Fibroblast of skin of abdomen (primary cell): ENCODE measurements at regions not wholly inside any gene's neighbourhood (a gene's known extent, or its start where the extent isn't known, plus 50 kb on each side); places are given as distances from the start of the nearest gene placed in this dataset.
"Not testable (repeated sequence)": the region's sequence is repeated elsewhere in the genome, so short reads cannot be mapped to it uniquely, and the experiment has no call there.

ENCODE experiments used
- DNase-seq: peaks from one replicate; pipeline ENCODE4 v3.0.0-alpha.2; 2013

DNA sequence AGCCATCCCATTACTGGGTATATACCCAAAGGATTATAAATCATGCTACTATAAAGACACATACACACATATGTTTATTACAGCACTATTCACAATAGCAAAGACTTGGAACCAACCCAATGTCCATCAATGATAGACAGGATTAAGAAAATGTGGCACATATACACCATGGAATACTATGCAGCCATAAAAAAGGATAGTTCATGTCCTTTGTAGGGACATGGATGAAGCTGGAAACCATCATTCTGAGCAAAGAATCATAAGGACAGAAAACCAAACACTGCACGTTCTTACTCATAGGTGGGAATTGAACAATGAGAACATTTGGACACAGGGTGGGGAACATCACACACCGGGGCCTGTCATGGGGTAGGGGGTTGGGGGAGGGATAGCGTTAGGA, 60.3 kb upstream of the NMU start:
- DNase-seq, result not testable (repeated sequence)

DNA sequence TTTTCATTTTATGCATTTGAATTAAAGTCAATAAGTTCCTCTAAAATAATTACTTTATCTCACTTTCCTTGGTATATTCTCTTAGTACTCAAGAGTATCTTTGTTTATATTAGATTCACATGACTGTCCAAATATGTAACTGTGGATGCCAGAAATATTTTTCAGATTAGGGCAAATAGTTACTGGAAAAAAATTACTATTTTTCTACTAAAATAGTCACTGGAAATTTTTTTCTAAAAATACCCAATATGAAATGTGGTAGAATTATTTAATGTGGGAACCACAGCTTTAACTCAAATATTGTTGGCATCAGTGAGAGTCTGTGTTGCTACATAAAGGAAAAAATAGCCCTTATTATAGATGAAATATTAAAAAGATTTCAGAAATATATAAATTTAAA, 70.4 kb upstream of the NMU start:
- peak; percentile 5 for DNase-seq

DNA sequence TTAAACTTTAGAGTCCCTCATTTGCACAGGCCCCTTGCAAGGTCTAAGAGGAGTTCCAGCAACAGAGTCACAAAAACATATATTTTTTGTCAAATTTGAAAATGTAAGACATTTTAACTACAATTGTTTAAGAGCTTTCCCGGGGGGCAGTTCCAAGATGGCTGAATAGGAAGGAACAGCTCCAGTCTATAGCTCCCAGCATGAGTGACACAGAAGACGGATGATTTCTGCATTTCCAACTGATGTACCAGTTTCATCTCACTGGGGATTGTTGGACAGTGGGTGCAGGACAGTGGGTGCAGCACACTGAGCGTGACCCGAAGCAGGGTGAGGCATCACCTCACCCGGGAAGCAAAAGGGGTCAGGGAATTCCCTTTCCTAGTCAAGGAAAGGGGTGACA, 71.4 kb upstream of the NMU start:
- no peak for DNase-seq

DNA sequence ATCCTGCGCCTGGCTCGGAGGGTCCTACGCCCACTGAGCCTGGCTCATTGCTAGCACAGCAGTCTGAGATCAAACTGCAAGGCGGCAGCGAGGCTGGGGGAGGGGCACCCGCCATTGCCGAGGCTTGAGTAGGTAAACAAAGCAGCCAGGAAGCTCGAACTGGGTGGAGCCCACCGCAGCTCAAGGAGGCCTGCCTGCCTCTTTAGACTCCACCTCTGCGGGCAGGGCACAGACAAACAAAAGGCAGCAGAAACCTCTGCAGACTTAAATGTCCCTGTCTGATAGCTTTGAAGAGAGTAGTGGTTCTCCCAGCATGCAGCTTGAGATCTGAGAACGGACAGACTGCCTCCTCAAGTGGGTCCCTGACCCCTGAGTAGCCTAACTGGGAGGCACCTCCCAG, 71.9 kb upstream of the NMU start:
- DNase-seq, result not testable (repeated sequence)

DNA sequence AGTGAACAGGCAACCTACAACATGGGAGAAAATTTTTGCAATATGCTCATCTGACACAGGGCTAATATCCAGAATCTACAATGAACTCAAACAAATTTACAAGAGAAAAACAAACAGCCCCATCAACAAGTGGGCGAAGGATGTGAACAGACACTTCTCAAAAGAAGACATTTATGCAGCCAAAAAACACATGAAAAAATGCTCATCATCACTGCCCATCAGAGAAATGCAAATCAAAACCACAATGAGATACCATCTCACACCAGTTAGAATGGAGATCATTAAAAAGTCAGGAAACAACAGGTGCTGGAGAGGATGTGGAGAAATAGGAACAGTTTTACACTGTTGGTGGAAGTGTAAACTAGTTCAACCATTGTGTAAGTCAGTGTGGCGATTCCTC, 76.7 kb upstream of the NMU start:
- DNase-seq, result not testable (repeated sequence)

DNA sequence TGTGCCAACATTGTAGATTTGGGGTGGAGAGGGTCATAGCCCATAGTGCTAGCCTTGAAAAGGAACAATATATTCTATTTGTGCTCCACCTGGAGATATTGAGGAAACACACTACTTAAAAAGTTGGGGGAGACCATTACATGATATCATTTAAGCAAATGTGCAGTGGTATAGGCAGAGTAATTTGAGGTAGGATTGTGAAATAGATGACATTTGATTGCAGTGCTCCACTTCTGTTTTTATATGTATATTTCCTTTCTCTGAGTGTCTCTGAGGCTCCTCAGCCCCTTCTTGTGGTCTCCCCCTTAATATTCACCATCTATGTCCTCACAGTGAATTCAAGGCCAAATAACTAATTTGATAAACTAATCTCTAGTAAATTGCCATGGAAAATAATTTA, 85.6 kb upstream of the NMU start:
- no peak for DNase-seq

DNA sequence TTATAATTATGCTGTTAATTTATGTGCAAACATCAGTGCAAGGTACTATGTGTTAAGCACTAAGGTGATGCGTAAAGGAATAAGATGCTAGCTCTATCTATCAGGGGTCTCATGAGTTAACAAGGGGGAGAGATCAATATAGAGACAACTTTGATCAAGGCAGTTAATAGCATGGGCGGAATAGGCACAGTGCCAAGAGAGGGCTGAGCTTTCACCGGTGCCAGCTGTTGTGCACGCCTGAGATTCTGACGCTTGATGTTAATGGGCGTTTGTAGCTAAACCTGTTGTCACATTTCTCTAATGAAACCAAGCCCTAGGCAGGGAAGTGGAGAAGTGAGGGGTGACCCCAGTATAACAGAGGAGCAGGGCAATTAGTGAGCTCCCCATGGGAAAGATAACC, 86.0 kb upstream of the NMU start:
- DNase-seq, result no peak

DNA sequence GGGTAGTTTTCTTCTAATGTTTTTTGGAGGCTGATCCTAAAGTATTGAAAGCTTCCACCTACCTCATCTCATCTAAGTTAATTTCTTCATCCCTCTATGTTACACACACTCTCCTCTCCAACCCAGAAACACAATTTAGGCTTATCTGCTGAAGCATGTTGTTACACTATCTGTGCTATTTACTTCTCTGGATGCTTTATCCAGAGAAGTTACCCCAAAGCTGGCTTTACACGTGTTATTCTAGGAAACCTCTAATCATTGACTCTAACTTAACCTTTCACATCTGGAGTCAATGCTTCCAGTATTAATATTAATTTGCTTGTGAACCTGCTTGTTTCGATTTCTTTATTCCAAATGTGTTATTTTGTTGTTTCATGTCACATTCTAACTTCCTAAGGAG, 87.3 kb upstream of the NMU start:
- no peak for DNase-seq

DNA sequence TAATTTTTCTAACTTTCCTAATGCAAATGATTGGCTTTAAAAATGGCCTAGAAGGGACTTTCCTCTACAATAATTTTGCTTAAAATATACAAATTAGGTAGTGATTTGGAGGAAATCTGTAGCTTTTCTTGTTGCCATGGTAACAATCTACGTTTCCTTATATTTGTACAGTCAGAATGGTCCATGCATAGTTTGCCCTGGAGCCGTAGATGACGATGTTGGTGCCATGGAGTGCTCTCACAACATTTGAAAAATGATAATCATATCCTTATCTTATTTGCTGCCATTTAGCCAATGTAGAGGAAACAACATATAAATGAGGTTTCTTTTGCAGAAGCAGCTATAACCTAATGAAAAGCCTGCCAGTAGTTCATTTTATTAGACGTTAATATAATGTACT, 89.0 kb upstream of the NMU start:
- no peak for DNase-seq

DNA sequence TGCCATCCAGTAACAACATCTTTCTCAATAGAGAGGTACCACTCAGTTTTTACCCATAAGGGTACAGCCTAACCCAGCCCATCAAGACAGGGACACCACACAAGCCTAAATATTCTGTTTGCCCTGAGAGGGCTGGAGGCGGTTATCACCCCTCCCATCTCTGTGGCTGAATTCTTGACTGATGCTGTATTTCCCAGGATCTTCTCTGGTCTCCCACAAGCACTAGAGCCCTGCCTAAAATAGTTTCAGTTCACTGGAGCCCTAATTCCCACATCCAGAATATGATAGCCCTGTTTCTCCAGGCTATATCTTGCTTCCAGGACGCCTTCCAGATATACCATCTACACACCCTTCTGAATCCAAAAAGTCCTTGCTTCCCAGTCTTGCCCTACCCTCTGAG, 91.6 kb upstream of the NMU start:
- DNase-seq, result no peak

DNA sequence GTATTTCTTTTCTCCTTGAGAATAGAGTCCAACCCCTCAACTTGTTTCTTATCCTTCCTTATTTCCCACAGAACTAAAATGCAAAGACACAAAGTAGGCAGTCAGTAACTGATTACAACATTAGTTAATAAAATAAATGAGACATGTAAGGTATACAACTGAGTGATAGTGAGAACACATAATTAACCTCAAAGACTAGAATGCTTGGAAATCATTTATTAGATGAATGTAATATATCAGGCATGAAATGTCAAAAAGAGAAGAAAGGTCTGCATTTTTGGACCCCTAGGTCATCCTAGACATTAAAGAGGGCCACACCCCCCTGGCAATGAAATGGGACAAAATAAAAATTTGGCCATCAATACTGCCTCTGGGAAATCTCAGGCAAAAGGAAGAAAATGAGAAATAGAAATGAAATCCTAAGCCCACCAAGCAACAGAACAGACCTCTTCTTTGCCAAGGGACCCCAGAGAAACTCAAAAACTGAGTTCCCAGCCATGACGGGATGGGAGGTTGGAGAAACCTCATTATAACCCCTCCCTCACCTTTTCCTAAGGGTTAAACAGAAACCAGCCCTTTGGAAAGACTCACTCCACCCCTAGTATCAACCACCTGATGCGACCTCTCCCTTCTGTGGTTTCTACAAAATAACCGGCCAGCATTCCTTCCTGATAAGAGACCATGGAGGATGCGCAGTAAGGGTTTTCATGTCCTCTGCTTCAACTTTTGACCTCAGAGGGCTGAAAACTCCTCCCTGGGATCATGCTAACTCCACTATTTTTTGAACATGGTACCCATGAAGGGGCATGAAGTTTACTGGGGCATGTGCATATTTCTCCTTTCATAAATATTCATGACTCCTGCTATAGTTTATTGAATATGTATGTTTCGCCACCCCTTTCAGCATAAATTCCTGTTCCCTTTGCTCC, 90.0 kb upstream of the EXOC1L start:
- DNase-seq, result no peak

DNA sequence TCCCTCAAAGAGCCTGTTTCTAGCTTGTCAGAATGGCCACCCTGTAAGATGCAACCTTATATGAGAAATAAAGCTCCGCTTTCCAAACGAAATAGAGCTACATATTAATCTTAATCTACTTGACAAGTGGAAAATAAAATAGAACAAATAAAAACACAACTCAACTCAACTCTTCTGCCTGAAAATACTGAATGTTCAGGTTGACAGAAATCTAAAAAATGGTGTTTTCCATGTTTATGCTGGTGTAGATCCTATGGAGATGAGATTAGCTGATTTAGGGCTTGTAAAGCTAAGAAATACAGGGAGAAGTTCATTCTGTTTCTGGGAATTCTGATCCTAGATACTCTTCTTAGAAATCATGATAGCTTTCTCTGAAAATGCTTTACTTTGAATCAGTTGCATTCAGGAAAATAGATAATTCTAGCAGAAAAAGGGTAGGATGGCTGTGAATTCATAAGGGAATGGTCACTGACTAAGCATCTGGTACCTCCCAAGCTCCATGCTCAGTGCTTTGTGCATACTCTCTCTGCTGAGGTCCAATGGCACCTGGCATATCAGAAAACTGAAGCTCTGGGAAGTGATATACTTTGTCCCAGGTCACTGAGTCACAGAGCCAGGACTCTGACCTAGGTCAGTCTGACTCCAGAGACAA, 89.2 kb upstream of the EXOC1L start:
- DNase-seq, result no peak

DNA sequence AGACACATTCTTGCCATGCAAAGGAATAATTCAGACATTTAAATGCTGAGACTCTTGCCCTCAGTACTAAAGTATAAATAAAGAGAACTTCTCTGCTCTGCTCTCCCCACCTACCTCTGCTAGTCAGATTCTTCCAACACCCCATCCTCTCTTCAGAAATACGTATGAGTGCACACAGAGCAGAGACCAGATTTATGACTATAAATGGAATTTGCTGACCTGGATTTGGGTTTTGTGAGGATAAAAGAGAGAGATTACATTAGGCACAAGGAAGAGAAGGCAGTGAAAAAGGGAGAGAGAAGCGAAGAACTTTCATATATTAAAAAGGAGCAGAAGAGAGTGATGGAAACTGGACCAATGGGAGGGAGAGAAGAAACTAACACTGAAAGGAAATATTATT, 87.6 kb upstream of the EXOC1L start:
- DNase-seq, result no peak

DNA sequence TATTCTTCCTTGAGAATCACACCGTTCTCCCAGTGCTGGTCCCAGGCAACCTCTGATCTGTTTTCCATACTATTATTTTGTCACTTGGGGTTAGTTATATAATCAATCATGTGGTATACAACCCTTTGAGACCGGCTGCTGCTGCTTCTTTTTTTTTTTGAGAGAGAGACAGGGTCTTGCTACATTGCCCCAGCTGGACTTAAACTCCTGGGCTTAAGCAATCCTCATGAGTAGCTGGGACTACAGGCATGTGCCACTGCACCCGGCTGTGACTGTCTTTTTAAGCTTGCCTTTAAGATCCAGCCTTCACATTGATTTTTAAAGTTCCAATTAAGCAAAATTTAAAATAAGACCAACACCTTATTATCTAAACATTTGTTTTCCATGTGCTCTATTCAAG, 86.7 kb upstream of the EXOC1L start:
- no peak for DNase-seq

DNA sequence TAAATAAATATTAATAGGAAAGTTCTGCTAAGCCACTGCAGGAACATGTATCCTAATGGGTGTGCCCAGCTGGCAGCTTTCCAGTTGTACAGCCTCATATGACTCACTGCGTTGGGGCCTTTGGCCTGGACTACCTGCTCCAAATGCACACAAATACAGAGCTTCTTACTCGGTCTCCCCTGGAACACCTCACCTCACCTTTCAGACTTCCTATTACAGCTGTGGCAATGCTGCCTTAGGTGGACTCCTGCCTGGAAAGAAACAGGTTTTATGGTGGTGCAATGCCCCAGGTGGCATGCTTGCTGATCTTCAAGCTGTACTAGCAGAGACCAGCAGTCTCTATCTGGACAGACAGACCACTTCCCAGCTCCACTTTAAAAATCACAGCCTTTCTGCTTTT, 85.7 kb upstream of the EXOC1L start:
- DNase-seq, result no peak

DNA sequence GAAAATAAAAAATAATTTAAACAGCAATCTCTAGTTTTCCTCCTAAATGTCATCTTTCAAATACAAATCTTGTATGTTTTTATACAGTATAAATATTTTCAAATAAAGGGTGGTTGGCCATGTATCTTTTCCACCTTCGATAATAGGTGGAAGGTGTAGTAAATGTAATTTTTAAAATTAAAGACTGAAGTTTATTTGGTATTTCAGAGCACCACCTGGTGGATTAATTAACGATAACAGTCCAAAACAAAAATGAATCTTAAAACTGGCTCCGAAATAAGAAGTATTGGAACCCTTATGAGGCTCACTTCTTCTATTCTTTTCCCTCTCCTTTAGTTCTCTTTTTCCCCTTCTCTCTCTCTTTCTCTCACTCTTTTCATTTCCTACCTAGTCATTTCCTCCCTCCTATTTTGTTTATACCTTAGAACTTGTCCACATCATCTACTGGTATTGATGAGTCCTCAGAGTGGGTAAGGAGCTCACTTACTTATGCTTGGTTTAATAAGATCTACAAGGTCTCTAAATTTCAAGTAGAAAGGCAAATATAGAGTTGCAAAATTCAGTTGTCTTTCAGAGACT, 82.9 kb upstream of the EXOC1L start:
- DNase-seq, result no peak

DNA sequence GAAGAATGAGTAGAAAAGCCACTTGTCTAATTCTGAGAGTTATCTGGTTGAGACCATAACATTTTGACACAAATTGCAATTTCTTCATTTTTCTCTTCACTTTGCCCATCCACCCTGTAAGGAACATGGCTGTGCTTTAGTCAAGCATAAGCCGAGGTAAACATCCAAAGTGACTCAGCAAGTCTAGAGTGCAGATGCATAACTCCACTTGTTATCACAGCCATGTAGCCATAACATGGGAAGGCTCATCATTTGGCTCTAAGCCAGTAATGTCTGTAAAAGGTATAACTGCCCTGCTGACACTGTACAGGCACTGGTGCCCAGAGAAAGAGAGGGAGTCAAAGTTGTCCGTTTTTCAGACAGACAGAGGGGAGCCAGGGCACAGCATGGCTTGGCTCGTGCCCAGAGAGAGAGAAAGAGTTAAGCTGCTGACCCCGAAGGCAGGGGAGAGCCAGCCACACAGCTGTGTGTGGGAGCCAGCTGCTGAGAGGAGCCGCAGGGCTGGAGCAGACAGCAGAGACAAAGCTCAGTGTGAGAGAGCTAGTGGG, 76.9 kb upstream of the EXOC1L start:
- DNase-seq, result peak; percentile 57

DNA sequence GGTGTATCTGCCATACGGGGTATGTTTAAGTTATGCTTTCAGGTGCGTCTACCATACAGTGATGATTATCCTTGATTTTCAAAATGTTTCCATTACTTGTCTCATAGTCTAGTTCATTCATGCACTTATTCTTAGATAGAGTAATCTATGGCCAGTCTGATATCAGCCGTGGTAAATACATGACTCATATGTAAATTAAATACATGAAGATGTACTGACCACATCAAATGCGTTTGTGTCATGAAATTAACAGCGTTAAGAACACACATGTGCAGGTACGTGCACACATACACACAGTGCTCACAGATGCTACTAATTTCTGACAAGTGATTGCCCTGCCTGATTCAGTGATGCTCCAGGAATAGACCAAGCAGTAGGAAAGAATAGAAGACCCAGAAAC, 75.2 kb upstream of the EXOC1L start:
- no peak for DNase-seq

DNA sequence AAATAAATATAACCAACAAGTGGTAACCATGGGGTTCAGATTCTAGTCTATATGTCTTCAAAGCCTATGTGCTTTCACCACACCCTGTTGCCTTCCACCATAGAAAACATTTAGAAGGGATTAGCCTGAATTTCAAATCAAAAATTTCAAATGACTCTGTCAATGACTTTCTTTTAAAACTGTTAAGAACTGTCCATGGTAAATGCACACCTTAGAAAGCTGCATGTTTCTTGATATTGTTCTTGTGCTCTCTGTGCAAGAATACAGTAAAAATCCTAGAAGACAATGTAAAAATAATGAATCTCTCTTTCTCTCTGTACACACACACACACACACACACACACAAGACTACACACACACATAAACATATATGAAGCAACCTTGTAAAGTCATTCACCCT, 74.6 kb upstream of the EXOC1L start:
- DNase-seq, result no peak

DNA sequence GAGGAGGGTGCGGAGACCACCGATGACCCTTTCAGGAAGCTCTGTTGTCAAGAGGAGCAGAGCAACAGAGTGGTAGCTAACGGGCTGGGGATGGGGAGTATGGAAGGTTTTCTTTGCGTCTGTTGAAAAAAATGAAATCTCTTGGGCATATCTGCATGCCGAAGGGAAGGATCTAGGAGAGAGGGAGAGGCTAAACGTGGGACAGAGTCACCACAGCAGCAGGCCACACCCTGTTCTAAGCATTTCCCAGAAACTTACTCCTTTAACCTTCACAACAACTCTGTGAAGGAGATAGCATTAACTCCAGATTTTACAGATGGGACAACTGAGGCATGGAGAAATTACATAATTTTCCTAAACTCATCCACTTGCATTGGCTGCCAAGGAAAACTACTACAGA, 71.8 kb upstream of the EXOC1L start:
- DNase-seq, result no peak

DNA sequence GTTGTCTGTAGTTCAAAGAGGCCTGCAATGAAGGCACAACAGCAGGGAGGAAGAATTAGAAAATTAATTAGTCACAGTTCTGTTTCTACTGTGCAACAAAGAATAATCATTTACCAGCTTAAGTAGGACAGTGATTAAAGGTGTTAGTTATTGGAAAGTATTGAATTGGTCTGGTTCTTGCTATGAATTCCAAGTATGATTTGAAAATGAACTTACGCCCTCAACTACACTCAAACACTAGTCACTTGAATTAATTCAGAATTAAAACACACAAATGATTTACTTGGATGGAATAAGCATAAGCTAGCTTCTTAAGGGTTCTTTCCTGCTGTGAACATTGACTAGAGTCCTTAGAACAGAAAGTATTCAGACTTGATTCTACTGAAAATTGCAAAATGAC, 69.9 kb upstream of the EXOC1L start:
- no peak for DNase-seq

DNA sequence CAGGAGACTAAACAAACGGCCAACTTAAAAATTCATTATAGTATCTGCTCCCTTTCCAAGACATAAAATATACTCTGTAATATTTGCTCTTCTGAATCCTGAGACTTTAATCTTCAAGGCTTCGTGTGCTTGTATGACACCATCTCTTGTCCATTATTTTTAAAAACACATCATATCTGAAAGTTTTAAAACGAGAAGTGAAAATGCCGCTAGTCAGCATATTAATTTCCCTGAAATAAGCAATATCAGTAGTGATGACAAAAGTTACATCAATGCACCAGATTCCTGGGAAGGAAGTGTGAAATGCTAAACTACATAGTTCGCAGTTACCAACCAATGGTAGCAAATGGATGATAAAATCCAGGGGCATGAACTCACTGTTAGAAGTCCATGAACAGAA, 66.8 kb upstream of the EXOC1L start:
- no peak for DNase-seq

DNA sequence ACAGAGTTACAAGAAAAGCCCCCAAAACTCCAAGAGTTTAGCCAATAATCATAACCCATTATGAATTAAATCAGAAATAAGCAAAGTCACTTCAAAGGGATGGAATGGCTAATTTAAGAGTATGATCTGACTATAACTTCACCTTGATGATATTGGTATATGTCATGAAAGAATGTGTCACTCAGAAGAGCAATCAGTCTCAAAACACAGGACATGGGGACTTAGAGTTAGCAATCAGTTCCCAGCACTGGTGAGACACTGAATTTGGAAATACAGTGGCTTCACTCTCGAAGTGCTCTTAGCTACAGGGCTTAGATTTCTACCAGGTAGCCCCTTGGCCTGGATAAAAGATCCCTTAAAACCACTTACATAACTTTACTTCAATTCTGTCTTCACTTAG, 65.7 kb upstream of the EXOC1L start:
- DNase-seq, result no peak
